GM19023 (cell line): ENCODE measurements at regions not wholly inside any gene's neighbourhood (a gene's known extent, or its start where the extent isn't known, plus 50 kb on each side); places are given as distances from the start of the nearest gene placed in this dataset.
"Not testable (repeated sequence)": the region's sequence is repeated elsewhere in the genome, so short reads cannot be mapped to it uniquely, and the experiment has no call there.

ENCODE experiments used
- ATAC-seq: cut with Tn5 transposase; IDR thresholded peaks from one replicate; pipeline ENCODE4 v1.9.1; 2021; ENCODE audit warnings: mild to moderate bottlenecking, moderate library complexity; ENCODE audit not compliant: unreplicated experiment

DNA sequence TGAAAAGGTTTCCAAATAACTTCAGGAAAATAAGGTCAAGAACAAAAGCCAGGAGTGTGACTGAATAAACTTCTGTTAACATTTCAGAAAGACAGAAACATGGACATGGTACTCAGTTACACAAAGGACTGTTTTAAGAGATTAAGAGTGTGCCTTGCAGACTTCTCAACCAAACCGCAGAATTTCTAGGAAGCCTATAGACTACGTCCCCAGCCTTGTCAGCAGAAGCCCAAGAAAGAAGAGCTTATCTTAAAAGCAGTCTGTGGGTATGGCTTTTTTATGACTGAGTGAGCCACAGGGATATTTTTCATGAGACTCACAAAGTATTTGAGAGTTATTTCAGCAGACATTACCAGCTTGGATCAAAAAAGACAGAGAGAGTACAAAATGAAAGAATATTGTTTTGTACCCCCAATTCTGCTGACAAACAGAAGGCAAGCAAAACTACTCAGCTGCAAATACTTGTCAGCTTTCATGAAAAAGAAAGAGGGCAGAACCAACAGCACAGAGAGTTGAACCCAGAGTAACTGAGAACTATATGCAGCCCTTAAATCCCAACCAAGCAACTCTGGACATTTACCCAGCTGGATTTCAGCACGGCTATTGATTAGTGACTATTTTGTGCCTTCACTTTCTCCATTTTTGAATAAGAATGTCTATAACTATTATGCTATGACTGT is 711.0 kb upstream of the CTNND2 start:
- no peak for ATAC-seq

DNA sequence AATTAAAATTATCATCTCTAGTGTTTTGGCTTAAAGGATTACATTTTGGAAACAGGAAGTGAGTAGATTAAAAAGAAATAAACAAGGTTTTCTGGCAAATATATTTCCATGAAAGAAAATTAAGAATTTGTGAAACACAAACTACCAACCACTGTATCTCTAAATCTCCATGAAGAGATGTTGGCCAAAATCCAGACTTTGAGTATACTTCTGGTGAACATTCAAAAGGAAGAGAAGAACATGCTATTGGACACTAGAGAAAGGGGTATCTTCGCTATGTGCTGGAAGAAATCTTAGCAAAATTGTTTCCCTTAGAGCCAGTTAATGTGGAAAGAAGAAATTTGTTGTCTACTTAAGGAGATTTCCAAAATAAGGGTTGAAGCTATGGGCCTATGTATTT is 710.4 kb upstream of the CTNND2 start:
- ATAC-seq, result no peak

DNA sequence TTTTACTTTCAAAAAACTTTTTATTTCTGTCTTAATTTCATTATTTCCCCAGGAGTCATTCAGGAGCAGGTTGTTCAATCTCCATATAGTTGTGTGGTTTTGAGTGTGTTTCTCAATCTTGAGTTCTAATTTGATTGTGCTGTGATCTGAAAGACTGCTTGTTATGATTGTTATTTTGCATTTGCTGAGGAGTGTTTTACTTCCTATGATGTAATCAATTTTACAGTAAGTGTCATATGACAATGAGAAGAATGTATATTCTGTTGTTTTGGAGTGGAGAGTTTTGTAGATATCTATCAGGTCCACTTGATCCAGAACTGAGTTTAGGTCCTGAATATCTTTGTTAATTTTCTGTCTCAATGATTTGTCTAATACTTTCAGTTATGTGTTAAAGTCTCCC is 706.9 kb upstream of the CTNND2 start:
- no peak for ATAC-seq

DNA sequence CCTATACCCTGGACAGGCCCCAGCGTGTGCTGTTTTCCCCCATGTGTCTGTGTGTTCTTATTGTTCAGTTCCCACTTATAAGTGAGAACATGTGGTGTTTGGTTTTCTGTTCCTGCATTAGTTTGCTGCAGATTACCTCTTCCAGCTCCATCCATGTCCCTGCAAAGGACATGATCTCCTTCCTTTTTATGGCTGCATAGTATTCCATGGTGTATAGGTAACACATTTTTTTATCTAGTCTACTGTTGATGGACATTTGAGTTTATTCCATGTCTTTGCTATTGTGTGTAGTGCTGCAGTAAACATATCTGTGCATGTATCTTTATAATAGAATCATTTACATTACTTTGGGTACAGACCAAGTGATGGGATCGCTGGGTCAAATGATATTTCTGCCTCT is 703.6 kb upstream of the CTNND2 start:
- not testable (repeated sequence) for ATAC-seq

DNA sequence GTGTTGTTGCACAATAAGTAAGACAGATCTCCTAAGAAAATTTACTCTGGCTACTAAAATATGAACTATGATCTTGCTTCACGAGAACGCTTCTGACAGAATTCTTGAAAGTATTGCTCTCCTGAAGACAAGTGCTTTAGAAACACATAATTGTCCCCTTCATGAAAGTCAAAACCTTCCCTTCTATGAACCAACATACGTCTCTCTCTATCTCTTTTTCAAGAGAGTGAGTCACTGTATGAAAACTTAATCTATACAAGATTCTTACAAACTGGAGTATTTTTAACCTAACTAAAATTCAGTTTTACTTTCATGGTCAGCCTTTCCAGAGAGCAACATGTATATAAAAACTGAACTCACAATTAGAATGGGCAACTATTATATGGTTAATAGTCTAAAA is 688.0 kb upstream of the CTNND2 start:
- ATAC-seq, result no peak

DNA sequence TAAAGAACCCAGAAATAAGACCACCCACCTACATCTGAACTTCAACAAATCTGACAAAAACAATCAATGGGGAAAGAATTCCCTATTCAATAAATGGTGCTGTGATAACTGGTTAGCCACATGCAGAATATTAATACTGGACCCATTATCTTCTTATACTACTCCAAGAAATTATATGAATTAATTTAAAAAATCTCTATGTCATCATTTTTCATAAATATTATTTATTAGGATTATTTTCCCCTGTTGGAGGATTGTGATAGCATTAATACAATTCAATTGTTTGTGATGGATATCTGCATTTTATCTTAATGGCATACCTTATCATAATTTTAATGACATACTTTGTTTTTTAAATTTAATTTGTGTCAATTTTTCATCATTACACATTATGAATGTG is 682.2 kb upstream of the CTNND2 start:
- no peak for ATAC-seq

DNA sequence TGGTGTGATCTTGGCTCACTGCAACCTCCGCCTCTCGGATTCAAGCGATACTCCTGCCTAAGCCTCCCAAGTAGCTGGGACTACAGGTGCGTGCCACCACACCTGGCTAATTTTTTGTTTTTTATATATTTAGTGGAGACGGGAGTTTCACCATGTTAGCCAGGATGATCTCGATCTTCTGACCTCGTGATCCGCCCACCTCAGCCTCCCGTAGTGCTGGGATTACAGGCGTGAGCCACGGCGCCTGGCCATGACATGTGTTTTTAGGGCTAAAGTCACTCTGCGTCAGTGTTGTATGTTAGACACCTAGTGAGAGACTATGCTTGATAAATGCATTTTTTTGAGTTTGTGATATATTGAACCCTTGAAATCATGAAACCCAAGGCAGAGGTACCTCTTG is 674.6 kb upstream of the CTNND2 start:
- ATAC-seq, result not testable (repeated sequence)

DNA sequence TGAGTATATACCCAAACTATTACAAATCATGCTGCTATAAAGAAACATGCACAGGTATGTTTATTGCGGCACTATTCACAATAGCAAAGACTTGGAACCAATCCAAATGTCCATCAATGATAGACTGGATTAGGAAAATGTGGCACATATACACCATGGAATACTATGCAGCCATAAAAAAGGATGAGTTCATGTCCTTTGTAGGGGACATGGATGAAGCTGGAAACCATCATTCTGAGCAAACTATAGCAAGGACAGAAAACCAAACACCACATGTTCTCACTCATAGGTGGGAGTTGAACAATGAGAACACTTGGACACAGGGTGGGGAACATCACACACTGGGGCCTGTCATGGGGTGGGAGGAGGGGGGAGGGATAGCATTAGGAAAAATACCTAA is 672.7 kb upstream of the CTNND2 start:
- ATAC-seq, result not testable (repeated sequence)

DNA sequence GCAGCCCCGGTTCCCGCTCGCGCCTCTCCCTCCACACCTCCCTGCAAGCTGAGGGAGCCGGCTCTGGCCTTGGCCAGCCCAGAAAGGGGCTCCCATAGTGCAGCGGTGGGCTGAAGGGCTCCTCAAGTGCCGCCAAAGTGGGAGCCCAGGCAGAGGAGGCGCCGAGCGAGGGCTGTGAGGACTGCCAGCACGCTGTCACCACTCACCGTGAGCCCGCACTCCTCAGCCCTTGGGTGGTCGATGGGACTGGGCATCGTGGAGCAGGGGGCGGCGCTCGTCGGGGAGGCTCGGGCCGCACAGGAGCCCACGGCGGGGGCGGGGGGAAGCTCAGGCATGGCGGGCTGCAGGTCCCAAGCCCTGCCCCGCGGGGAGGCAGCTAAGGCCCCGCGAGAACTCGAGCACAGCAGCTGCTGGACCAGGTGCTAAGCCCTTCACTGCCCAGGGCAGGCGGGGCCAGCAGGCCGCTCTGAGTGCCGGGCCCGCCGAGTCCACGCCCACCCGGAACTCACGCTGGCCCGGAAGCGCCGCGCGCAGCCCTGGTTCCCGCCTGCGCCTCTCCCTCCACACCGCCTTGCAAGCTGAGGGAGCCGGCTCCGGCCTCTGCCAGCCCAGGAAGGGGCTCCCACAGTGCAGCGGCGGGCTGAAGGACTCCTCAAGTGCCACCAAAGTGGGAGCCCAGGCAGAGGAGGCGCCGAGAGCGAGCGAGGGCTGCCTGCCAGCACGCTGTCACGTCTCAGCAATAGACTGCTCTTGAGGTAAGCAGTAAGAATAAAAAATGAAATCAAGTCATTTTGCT is 670.2 kb upstream of the CTNND2 start:
- not testable (repeated sequence) for ATAC-seq

DNA sequence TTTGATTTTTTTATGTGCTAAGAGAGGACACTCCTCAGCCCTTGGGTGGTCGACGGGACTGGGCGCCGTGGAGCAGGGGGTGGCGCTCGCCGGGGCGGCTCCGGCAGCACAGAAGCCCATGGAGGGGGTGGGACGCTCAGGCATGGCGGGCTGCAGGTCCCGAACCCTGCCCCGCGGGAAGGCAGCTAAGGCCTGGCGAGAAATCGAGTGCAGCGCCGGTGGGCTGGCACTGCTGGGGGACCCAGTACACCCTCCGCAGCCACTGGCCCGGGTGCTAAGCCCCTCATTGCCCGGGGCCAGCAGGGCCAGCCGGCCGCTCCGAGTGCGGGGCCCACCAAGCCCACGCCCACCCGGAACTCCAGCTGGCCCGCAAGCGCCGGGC is 669.7 kb upstream of the CTNND2 start:
- ATAC-seq, result not testable (repeated sequence)

DNA sequence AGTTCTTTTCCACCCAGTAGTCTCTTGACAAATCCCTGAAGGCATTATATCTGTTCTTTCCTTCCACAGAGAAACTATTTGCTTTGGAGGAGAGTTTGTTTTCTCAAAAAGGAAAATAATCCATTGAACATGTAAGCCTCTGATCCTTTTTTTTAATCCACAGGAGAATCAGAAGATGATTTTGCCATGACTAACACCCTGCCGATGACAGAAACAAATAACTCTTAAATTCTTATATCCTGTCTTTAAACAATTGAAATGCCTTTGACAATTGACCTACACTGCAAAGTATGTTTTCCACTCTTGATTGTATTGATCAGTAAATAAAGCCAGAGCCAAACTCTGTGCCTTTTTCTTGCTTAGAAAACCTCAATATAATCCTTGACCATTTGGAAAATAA is 666.4 kb upstream of the CTNND2 start:
- ATAC-seq, result no peak

DNA sequence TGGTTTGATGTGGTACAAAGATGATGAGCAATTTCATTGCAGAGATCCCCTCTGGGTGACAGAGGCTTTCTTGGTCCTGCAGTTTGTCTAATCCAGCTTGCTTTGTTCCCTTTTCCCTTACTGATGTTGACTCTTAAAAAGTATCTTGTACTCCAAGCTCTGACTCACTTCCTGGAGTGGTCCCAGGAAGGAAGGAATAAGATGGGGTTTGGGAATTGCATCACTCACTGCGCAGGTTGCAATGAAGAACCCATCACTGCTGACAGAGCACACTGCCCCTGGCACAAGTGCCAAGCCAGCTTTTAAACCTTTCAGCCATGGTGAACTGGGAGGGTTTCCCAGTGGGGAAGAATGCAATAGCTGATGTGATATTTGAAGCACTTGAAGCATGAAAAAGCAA is 662.2 kb upstream of the CTNND2 start:
- ATAC-seq, result no peak

DNA sequence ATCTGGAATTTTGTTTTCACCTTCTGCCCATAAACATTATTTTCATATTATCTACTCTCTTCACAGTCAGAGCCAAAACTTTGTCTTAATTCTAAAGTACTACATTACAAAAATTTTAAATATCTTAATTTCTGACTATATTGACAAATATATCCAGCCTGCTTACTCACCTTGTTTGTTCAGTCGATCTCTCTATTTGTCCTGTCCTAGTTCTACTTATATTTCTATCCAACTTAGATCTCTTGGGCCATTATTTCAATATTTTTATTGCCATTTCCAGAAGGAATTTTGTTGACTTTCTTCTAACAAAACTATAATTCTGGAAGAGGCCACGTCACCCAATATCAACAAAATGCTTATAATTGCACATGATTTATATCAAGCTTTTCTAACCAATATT is 652.8 kb upstream of the CTNND2 start:
- ATAC-seq, result no peak

DNA sequence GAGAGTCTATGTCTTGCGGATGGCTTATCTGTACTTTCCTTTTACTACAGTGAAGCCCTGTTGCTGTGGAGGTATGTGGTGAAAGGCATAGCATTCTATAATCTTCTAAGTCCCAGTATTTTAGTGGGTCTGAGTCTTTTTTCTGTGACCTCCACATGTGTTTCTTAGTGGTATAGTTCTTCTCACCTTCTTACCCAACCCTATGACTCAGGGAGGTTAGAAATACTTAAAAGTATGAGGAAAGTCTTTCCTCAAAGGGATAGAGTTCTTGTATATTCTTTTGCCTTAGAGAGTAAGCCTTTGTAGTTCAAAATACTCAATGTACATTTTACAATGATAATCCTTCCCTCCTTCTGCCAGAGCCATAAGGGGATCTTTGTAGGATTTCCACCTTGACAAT is 621.9 kb upstream of the CTNND2 start:
- ATAC-seq, result no peak

DNA sequence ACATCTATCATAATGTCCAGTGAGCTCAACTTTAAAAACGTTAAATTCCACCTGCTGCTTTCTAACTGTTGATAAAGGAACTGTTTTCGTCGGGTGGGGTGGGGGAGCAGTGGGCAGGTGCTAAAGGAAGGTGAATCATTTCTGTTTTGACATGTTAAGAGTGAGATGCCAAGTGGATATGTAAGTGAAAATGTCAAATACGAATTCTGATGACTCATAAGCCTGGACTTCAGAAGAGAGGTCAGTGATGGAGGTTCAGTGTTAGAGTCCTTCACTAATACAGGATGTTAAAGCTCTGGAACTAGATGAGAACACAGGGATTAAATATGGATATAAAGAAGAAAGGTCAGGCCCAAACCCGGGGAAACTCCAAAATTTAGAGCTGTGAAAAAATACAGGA is 617.9 kb upstream of the CTNND2 start:
- no peak for ATAC-seq

DNA sequence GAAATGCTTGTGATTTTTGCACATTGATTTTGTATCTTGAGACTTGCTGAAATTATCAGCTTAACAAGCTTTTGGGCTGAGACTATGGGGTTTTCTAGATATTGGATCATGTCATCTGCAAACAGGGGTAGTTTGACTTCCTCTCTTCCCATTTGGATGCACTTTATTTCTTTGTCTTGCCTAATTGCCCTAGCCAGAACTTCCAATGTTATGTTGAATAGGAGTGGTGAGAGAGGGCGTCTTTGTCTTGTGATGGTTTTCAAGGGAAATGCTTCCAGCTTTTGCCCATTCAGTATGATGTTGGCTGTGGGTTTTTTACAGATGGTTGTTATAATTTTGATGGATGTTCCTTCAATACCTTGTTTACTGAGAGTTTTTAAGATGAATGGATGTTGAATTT is 600.7 kb upstream of the CTNND2 start:
- ATAC-seq, result not testable (repeated sequence)

DNA sequence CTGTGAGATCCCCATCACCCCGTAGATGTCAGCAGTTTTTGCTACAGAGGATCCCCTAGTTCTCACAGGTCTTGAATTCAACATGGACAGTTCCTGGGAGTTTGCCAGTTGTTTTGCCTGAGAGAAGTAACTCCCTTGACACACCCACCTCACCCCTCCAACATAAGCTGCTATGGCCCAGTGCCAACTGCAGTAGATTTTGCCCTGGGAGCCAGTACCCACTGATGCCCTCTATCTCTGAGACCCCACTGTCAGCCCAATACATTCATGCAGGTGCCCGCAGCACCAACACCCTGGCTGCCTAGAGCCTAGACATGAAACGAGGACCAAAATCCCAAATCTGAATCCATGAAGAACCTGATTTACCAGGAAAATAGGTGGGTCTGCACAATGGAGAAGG is 583.9 kb upstream of the CTNND2 start:
- no peak for ATAC-seq

DNA sequence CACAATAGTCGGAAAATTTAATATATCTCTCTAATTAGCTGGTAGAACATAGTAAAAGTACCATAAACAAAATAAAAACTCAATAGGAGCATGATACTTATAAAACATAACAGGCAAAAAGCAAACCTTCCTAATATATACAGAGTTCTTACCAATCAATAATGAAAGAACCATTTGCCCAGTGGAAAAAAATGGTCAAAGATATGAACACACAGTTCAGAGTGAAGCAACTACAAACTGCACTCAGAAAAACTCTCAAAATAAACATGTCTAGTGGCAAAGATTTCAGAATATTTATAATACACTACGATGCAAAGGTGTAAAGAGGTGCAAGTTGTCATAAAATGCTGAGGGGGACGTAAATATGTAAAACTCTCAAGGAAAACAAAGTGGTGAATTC is 576.2 kb upstream of the CTNND2 start:
- ATAC-seq, result no peak

DNA sequence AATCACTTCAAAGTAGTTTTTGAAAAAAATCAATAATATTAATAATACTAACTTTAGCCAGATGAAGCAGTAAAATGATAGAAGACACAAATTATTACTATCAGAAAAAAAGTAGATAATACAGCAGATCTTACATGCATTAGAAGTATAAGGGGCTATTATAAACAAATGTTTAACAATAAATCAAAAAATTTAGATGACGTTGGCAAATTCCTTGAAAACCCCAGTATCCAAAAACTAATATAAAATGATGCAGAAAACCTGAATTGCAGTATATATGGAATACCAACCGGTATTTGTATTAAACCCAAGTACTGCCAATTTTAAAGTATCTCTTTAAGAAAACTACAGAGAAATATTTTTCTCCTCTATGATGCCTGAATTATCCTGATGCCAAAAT is 573.3 kb upstream of the CTNND2 start:
- no peak for ATAC-seq

DNA sequence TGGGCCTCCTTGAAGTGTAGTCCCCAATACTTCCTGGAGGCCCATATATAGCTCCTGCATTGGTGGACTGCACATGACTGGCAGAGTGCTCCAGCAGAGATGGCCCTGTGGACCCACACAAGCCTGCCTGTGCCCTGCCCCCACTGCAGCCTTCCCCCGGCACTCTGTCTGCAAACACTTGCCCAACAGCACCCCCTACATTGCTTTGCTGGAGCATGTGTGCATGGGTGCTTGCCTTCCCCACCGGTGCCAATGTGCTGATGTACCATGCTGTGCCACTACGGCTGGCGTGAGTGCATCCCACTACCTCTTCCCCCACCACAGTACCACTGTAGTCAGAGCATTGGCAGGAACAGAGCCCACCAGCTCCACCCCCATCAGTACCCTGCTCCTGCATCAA is 563.6 kb upstream of the CTNND2 start:
- no peak for ATAC-seq

DNA sequence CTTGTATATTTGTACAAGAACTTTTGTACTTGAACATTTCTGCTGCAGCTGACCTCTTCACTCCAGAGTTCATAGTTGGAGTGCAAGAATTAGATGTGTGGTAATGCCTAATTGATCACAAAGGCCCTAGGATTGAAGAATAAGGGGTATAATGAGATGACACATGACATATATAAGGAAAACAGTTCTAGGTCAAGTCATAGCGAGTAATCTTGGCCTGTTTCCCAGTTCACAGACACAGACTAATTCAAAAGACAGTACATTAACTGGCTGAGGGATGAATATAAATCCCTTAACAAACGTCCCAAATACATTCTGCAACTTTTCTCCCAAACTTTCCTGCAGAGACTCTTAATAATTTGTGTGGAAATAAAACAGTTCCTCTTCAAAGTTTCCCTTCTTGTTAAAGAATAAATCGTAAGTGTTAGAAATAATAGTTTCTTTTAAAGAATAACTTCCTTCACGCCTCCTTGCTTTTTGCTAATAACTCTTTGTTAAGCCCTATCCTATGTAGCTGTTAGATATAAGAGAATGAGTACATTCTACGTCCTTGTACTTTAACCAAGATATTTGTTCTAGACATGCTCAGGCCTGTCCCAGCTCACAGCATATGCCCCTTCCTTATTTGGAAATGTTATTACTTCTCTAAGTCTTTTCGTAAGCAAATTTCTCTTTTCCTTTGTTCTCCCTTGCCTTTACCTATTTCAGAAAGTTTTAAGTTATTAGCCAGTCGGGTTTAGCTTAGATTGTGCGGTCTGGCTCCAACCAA is 556.4 kb upstream of the CTNND2 start:
- no peak for ATAC-seq

DNA sequence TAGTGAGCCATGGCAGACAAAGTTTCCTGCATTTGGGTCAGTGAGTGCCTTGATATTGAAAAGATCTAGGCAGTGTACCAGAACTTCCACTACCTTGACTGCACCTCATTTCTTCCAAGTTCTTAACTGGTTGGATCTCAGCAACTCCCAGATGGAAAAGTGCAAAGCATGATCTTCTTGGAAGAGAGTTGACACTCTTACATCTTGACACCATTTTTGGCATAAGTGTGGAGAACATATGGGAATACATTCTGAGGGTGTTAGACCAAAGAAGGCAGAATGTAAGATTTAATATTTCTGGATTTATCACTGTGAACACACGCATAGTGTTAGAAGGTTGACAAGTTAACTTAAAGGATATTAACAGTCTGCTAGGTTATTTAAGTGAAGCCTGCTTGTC is 555.1 kb upstream of the CTNND2 start:
- ATAC-seq, result no peak
